Stromal cell of bone marrow (primary cell): ENCODE measurements at regions not wholly inside any gene's neighbourhood (a gene's known extent, or its start where the extent isn't known, plus 50 kb on each side); places are given as distances from the start of the nearest gene placed in this dataset.

Experiments
- DNase-seq: peaks from one replicate; pipeline ENCODE4 v3.0.0-alpha.2; 2012; ENCODE audit warnings: low read depth

- DNase-seq, result no peak
Measured at GRCh38 chr21:24222676-24223075, 1384.6 kb downstream of the MRPL39 start.

GRCh38 chr21:24220446-24220845, 1386.8 kb downstream of the MRPL39 start:
- no peak for DNase-seq

GRCh38 chr21:24217151-24217550, 1390.1 kb downstream of the MRPL39 start:
- no peak for DNase-seq

DNA sequence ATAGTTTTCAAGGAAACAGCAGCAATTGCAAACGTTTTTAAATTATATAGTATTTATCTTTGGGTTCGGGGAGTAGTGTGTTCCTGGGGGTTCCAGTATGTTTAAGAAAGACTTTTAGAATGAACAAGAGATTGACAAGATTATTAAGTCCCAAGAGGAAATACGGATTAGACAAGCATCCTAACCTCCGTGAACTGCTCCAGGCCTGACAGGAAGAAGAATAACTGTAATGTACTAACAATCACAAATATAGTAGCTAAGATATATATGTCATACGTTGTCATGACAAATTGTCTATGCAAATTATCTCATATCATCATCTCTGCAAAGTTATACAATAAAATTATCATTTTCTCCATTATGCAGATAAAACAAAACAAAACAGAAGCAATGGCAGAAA, 1397.2 kb downstream of the MRPL39 start:
- DNase-seq, result no peak

- no peak for DNase-seq
Measured at GRCh38 chr21:24208562-24209260, 1398.6 kb downstream of the MRPL39 start.

DNA sequence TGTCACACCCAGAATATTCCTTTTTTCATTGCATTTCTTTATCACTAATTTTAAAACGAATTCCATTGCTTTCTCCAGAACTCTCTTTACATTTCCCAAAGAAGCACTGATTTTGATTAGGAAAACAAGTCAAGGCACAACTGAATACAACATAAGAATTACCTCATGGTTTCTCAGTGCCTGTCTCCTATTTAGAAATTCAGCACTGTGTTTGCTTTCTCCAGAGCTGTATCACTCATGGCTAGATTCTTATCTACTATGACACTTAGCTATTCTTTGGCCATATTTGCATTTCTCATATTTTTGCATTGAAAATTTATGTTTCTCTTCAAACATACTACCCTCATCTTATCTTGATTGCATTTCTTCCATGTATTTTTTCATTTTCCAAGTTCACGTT, 1402.0 kb downstream of the MRPL39 start:
- DNase-seq, result no peak

- DNase-seq, result no peak
Measured at GRCh38 chr21:24204641-24205040, 1402.6 kb downstream of the MRPL39 start.

DNA sequence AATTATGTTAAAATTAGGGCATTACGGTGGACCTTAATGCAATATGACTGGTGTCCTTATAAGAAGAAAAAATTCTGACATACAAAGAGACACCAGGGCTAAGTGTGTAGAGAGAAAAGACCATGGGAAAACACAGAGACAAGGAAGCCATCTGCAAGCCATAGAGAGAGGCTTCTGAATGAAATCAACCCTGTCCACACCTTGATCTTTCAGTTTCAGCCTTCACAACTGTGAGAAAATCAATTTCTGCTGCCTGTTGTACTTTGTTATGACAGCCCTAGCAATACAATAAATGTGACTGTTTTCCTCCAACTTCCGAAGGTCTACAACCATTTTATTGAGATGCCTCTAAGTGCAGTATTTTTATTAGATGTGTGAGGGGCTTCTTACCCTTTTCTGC, 1407.2 kb downstream of the MRPL39 start:
- no peak for DNase-seq

DNA sequence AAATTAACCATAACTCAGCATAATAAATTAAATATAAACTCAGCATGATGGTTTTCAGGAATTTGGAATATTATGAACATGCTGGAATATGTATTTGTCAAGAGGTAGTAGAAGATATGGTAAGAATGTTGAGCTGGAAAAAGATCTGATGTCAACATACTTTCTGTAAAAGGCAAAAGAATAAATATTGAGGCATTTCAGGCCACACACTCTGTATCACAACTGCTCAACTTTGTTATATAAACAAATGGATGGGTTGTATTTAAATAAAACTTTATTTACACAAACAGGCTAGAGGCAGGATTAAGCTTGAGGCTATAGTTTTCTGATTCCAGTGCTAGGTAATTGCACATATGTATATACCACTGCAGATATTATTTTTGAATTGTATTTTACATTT, 1409.4 kb downstream of the MRPL39 start:
- no peak for DNase-seq

DNA sequence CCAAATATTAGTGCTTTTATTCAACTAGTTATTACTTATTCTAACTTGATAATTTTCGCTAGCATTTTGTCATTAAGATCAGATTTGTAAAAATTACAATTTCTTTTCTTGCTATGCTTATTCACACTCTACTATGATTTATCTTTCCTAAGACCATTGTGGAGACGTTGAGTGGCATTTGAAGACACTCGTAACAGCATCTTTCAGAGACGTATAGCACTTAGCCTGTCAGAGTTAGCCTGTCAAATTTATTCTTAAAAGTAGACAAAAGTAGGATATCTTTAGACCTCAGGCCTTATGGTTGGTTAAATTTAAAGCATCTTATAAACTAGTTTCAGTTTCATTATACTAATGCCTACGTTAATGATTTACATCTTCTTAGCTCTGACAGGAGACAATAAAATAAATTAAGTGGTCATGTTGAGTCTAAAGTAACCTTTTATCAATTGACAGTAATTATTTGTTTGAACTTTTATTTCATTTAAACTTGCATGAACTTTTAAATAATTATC, 1410.1 kb downstream of the MRPL39 start:
- no peak for DNase-seq

DNA sequence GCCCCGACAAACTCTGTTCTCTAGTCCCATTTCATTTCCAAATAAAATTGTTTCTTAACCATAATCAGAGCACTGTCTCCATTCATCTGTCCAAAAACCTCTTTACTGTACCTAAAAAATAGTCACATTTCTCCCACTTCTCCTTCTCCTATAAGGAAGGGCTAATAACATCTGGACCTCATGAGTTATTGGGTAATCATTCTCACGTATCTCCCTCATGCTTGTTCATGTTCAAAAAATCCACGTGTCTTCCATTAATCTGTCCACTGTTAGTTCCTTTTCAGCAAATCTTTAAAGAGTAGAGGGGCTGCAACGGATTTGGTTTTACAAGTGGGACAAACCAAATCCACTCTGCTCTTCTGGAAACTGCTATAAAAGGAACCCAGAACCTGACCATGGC, 1418.8 kb downstream of the MRPL39 start:
- no peak for DNase-seq

GRCh38 chr21:24183077-24183476, 1424.2 kb downstream of the MRPL39 start:
- DNase-seq, result no peak

DNA sequence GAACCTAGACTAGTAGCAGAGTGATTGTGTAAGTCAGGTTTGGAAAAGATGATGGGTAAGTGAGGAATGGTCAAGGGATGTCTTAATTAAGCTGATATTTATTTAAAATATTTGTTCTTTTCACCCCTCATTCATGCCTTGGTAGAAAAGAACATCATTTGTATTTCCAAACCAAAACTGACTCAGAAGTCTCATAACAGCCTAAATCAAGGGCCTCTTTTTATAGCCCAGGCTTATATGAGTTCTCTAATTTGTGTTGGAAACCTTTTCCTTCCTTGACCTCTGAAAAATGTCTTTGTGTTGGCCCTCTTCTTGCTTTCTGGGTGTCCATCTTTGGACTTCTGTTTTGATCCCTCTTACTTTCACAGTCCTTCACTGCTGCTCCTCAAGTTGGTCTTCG, 1428.2 kb downstream of the MRPL39 start:
- DNase-seq, result no peak

DNA sequence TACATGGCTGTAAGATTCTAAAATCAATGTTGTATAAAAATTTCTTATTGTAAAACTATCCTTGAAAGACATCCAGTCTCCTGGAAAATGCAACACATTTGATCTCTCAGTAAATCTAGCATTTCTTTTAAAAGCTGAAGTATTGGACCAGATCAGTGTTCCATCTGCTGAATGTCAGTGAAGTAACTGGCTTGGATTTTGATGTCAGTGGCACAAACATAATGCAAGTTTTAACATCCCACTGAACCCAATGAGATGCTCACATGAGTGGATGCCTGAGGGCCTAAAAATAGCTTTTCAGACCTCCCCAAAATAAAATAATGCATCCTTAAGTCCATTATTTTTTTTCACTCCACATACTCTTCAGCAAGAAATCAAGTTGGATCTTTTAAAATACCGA, 1432.2 kb downstream of the MRPL39 start:
- DNase-seq, result no peak

DNA sequence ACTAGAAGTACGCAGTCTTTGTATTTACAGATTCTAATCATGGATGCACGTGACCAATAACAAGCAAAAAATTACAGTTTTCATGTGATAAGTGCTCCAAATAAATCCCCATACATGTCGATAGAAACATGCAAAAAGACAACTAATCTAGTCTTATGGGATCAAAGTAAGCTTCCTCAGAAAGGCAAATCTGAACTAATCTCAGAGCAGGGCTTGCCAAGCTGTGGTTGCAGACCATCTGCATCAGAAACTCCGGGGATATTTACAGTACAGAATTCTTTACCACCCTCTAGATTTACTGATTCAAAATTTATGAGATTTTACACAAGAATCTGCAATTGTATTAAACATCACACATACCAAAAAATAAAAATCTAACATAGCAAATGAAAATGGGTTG, 1435.5 kb downstream of the MRPL39 start:
- DNase-seq, result no peak

DNA sequence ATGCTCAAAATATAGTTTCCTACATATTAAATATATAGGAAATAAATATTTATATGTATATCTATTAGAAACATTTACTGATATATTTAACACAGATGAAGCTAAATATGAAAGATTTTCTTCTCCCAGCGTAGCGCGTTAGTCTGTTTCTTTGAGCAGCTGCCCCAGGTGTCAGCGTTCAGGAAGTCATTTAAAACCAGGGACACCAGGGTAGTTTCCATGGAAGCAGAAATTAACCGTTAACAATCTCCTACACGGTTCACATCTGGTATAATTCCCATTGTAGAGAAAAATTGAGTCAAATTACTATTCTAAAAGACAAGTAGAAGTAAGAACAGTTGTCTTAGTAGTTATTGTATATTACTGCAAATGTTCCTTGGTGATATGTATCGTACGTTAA, 1443.7 kb downstream of the MRPL39 start:
- DNase-seq, result no peak

GRCh38 chr21:24160528-24160927, 1446.8 kb downstream of the MRPL39 start:
- no peak for DNase-seq

DNA sequence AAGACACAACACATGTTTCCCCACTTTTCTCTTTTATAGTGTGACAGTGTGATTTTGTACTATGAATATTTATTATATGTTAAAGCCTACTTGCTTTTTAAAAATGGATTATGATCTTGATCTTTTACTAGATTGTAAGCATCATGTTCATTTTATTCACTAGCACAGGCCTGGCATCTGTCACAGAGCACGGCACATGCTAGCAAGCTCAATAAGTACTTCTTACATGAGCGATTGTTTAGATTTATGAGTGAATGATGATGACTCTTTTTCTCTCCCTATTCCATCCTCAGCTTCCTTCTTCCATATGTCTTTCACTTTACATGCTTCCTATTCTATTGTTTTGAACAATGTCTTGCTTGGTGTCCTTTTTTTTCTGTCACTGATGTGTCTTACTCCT, 1454.1 kb downstream of the MRPL39 start:
- DNase-seq, result no peak

DNA sequence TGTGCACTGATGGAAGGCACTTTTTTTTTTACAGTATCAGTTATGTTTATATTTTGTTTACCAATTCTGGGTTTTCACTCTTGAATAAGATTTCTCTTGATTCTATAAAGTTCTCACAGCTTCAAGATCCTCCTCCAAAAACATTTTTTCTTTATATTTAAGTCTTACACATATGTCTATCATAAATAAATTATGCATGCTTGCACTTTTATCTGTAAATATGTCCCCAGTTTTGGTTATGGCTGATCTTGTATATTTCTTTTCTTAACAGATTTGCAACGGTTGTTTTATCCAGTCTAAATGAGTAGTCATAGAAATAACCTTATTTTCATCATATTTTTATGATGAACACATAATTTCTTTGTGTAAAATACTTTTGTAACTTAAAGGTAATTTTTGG, 1456.5 kb downstream of the MRPL39 start:
- DNase-seq, result no peak

- no peak for DNase-seq
Measured at GRCh38 chr21:24148461-24148860, 1458.8 kb downstream of the MRPL39 start.

DNA sequence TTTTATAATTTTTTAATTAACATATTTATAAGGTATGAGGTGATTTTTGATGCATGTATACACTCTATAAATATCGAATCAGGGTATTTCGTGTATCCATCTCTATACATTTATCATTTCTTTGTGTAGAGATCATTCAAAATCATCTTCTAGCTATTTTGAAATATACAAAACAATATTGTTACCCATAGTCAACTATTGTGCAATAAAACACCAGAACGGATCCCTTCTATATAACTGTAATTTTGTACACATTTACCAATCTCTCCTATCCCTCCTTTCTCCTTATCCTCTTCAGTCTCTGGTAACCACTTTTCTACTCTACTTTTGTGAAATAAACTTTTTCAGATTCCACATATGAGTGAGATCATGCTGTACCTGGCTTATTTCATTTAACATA, 1459.6 kb downstream of the MRPL39 start:
- DNase-seq, result no peak

DNA sequence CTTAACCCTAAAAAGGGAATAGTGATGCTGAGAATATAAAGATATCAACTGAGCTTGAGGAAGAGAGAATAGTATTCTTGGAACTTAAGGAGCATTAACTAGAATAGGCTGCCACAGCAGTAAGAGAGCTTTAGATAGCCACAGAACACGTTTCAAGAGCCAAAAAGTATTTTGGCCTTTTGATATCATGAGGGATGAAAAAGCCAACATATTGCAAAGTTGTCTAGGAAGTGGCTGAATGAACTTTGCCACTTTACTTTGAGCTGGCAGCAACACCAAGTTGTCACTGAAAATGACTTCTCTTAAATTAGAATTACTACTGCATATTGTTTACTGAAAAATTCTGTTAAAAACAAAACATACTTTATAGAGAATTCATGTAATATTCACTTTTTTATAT, 1476.2 kb downstream of the MRPL39 start:
- no peak for DNase-seq

DNA sequence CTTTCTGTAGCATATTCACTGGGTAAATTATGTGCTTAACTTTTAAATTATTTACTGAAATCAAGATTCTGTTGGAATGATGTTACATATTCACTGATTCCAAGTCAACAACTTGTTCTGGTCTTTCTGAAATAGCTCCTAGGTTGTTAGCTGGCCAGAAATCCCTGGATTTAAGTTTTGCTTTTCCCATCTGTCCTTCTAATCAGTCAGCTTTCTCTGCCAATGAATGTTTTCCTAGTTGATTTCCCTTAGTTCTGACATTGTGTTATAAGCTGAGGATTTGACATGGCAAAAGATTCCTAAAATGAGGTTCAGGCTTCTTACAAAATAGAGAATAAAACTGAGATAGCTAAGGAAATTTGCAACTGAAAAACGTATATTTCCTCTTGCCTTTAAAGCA, 1479.6 kb downstream of the MRPL39 start:
- no peak for DNase-seq

- DNase-seq, result no peak
Measured at GRCh38 chr21:24123785-24124184, 1483.5 kb downstream of the MRPL39 start.
